B cell (primary cell): ENCODE measurements at regions not wholly inside any gene's neighbourhood (a gene's known extent, or its start where the extent isn't known, plus 50 kb on each side); places are given as distances from the start of the nearest gene placed in this dataset.

Experiments used
- ATAC-seq: fragments of 200-7000 bp; cut with Tn5 transposase; one replicate; pipeline ENCODE4 v1.10.0; 2021; ENCODE audit warnings: low read depth, mild to moderate bottlenecking, moderate number of reproducible peaks, moderate library complexity
- CTCF ChIA-PET: fragments of 350-600 bp; sonication (Branson Sonifier 250); formaldehyde crosslinking; loops from one replicate; lab custom pipeline; 2021; ENCODE audit warnings: antibody characterized with exemption, inconsistent platforms; lab: Charles Lee
- POLR2A ChIA-PET: fragments of 350-600 bp; sonication (Branson Sonifier 250); formaldehyde crosslinking; loops from one replicate; lab custom pipeline; 2021; ENCODE audit warnings: antibody characterized with exemption; lab: Charles Lee
- DNase-seq: peaks from one replicate; pipeline ENCODE4 v3.0.0; 2013
- H2AFZ ChIP-seq: 2 replicates; pipeline ENCODE4 v1.6.1; 2012; ENCODE audit warnings: mild to moderate bottlenecking, low read depth, low read length; ENCODE audit not compliant: insufficient read depth, poor library complexity, severe bottlenecking
- H3K27ac ChIP-seq, 2 donors: 1 replicate in 1 of 2; 2 replicates in 1 of 2; pipeline ENCODE4 v1.5.1; 2012 to 2013; ENCODE audit warnings: low read length in 2 of 2, mild to moderate bottlenecking in 2 of 2, moderate library complexity in 1 of 2
- H3K27me3 ChIP-seq, 4 experiments: fragments of 200-600 bp in 1 of 4; sonication (generic) in 1 of 4; replicated peaks in 1 of 4; 1 replicate in 2 of 4; 2 replicates in 2 of 4; pipeline versions ENCODE4 v1.6.1 to v1.7.0; 2013 to 2016; ENCODE audit warnings: low read length in 3 of 4, mild to moderate bottlenecking in 2 of 4, mixed read lengths in 1 of 4, moderate library complexity in 1 of 4; ENCODE audit not compliant: insufficient read depth in 4 of 4, control insufficient read depth in 3 of 4; ENCODE audit errors: control extremely low read depth in 1 of 4
- H3K36me3 ChIP-seq, 2 experiments: replicated peaks in 1 of 2; 1 replicate in 1 of 2; 2 replicates in 1 of 2; pipeline versions ENCODE4 v1.6.1 to v1.7.1; 2013; ENCODE audit warnings: low read length in 1 of 2; ENCODE audit not compliant: insufficient read depth in 2 of 2, control insufficient read depth in 1 of 2; ENCODE audit errors: control extremely low read depth in 1 of 2, extremely low read depth in 1 of 2
- H3K4me1 ChIP-seq, 2 donors: fragments of 200-600 bp in 1 of 2; sonication (generic) in 1 of 2; 1 replicate in 1 of 2; 2 replicates in 1 of 2; pipeline versions ENCODE4 v1.5.1 to v1.6.1; 2013 to 2017; ENCODE audit warnings: low read length in 2 of 2; ENCODE audit not compliant: control insufficient read depth in 2 of 2, insufficient read depth in 2 of 2
- H3K4me2 ChIP-seq: replicated peaks from 2 replicates; pipeline ENCODE3; 2012; ENCODE audit warnings: mild to moderate bottlenecking, low read depth, low read length; ENCODE audit not compliant: poor library complexity, severe bottlenecking
- H3K4me3 ChIP-seq, 5 experiments: fragments of 200-600 bp in 1 of 5; sonication (generic) in 1 of 5; 1 replicate in 3 of 5; 2 replicates in 2 of 5; pipeline versions ENCODE4 v1.5.1 to v1.7.0; 2011 to 2016; ENCODE audit warnings: low read length in 4 of 5, mild to moderate bottlenecking in 4 of 5, low read depth in 2 of 5, control low read depth in 1 of 5, moderate library complexity in 1 of 5; ENCODE audit not compliant: insufficient read depth in 1 of 5; ENCODE audit errors: control extremely low read depth in 1 of 5, extremely low read depth in 1 of 5
- H3K79me2 ChIP-seq: fragments of 200-600 bp; sonication (generic); one replicate; pipeline ENCODE4 v1.6.0; 2016; ENCODE audit warnings: low read length; ENCODE audit not compliant: control insufficient read depth, insufficient read depth
- H3K9ac ChIP-seq: fragments of 200-600 bp; sonication (generic); 2 replicates; pipeline ENCODE4 v1.6.1; 2017; ENCODE audit warnings: mild to moderate bottlenecking, low read length, moderate library complexity
- H3K9me3 ChIP-seq, 3 donors: one replicate each; pipeline versions ENCODE4 v1.6.1 to v1.7.1; 2013; ENCODE audit warnings: low read length in 2 of 3; ENCODE audit not compliant: control insufficient read depth in 2 of 3, insufficient read depth in 1 of 3; ENCODE audit errors: control extremely low read depth in 1 of 3
- H4K20me1 ChIP-seq: 2 replicates; pipeline ENCODE4 v1.6.0; 2012; ENCODE audit warnings: mild to moderate bottlenecking, low read length; ENCODE audit not compliant: insufficient read depth, control insufficient read depth, poor library complexity, severe bottlenecking
- H3K27ac Mint-ChIP-seq: one replicate; pipeline ENCODE4 v1.8.0; 2021; ENCODE audit warnings: mixed read lengths
- H3K27me3 Mint-ChIP-seq: one replicate; pipeline ENCODE4 v1.8.0; 2021; ENCODE audit warnings: mixed read lengths
- H3K4me1 Mint-ChIP-seq: one replicate; pipeline ENCODE4 v1.8.0; 2021; ENCODE audit warnings: mixed read lengths
- H3K4me3 Mint-ChIP-seq: one replicate; pipeline ENCODE4 v1.8.0; 2021; ENCODE audit warnings: mixed read lengths
- H3K9me3 Mint-ChIP-seq: one replicate; pipeline ENCODE4 v1.8.0; 2022; ENCODE audit warnings: mixed read lengths; ENCODE audit not compliant: insufficient read depth
- CTCF ChIP-seq: fragments of 200-600 bp; IDR thresholded peaks from one replicate; pipeline ENCODE4 v1.8.0; 2022; ENCODE audit warnings: antibody characterized with exemption, mild to moderate bottlenecking
- EZH2 ChIP-seq: IDR thresholded peaks from 2 replicates; pipeline ENCODE4 v1.6.1; 2012; ENCODE audit warnings: borderline replicate concordance, low read depth, mild to moderate bottlenecking, moderate library complexity, low read length; ENCODE audit not compliant: insufficient read depth, poor library complexity, severe bottlenecking
- WGBS: methylation state at CpG from one replicate; pipeline ENCODE4 v1.1.5; 2013; ENCODE audit warnings: missing lambda C conversion rate; ENCODE audit not compliant: insufficient coverage; 5-methylcytosine and 5-hydroxymethylcytosine counted together
- intact Hi-C: fragments of 100-400 bp; cut with micrococcal nuclease; formaldehyde crosslinking; loops from one replicate; pipeline ENCODE4 v1.10.0; 2022

- H3K4me3 ChIP-seq = no peak overlapping the region
- TF ChIP-seq EZH2 = no peak
- no peak for TF ChIP-seq CTCF
- ChIA-PET POLR2A (no interaction called here), CTCF (no interaction called here)
- WGBS = 58% methylated on average over 4 of the region's 4 CpGs
- H4K20me1 ChIP-seq = no peaks in the 10 kb centered on the region
- peaks cover 4 to 5% of the 10 kb centered on the region in 2 donors for H3K4me1 ChIP-seq
- H3K27me3 ChIP-seq = peaks cover 0 to 17% (median 5%) of the 10 kb centered on the region in 4 experiments
- H3K79me2 ChIP-seq = no peaks in the 10 kb centered on the region
- no peak overlapping the region for H3K27ac ChIP-seq
- H3K4me2 ChIP-seq = no peak overlapping the region
- H3K9ac ChIP-seq = no peak overlapping the region
- no peak overlapping the region for H2AFZ ChIP-seq
- no peaks in the 10 kb centered on the region for H3K36me3 ChIP-seq
- Mint-ChIP-seq H3K27me3 (peaks cover 41% of the 10 kb centered on the region), H3K4me3 (no peak overlapping the region), H3K9me3 (no peaks in the 10 kb centered on the region), H3K4me1 (peaks cover 3% of the 10 kb centered on the region), H3K27ac (no peak overlapping the region)
- no peak for ATAC-seq
- H3K9me3 ChIP-seq = no peaks in the 10 kb centered on the region
- no peak for DNase-seq
- intact Hi-C loops = no loop called here
Observed at GRCh38 chr11:119478711-119479285, 55.8 kb upstream of the THY1 start.

- peaks cover 4 to 5% of the 10 kb centered on the region in 2 donors for H3K4me1 ChIP-seq
- no peak overlapping the region for H3K9ac ChIP-seq
- H3K4me2 ChIP-seq = no peak overlapping the region
- Mint-ChIP-seq H3K27me3 (peaks cover 51% of the 10 kb centered on the region), H3K4me1 (peaks cover 3% of the 10 kb centered on the region), H3K4me3 (no peak overlapping the region), H3K9me3 (no peaks in the 10 kb centered on the region), H3K27ac (no peak overlapping the region)
- WGBS = 77% methylated on average over 10 of the region's 10 CpGs
- ChIA-PET CTCF (interaction anchor here (1.0 to 3.5 kb wide), 2 partner anchors 9 to 121 kb away, joined by 3 to 40 read pairs; no protein-coding TSS in a partner anchor), POLR2A (no interaction called here)
- H3K27ac ChIP-seq = no peak overlapping the region
- no peak for ATAC-seq
- no peak overlapping the region for H3K4me3 ChIP-seq
- no peak overlapping the region for H2AFZ ChIP-seq
- H4K20me1 ChIP-seq = no peaks in the 10 kb centered on the region
- H3K27me3 ChIP-seq = peaks cover 0 to 14% (median 5%) of the 10 kb centered on the region in 4 experiments
- no peaks in the 10 kb centered on the region for H3K9me3 ChIP-seq
- H3K36me3 ChIP-seq = no peaks in the 10 kb centered on the region
- intact Hi-C loops = no loop called here
- no peak for DNase-seq
- no peaks in the 10 kb centered on the region for H3K79me2 ChIP-seq
- TF ChIP-seq CTCF = no peak
- no peak for TF ChIP-seq EZH2
Observed at GRCh38 chr11:119476666-119477331, 53.8 kb upstream of the THY1 start.
